Ascending aorta (tissue), 2 donors: ENCODE measurements at regions not wholly inside any gene's neighbourhood (a gene's known extent, or its start where the extent isn't known, plus 50 kb on each side); places are given as distances from the start of the nearest gene placed in this dataset.
"Not testable (repeated sequence)": the region's sequence is repeated elsewhere in the genome, so short reads cannot be mapped to it uniquely, and the experiment has no call there.

Source experiments
- DNase-seq, 2 donors: peaks; one replicate each; pipeline ENCODE4 v3.0.0-alpha.2; 2019; ENCODE audit warnings: low spot score in 2 of 2
- H3K27ac ChIP-seq, 2 donors: fragments of 200-600 bp; sonication (generic); one replicate each; pipeline ENCODE4 v1.5.1; 2016 to 2017; ENCODE audit warnings: mild to moderate bottlenecking in 1 of 2
- H3K27me3 ChIP-seq: fragments of 200-600 bp; sonication (generic); one replicate; pipeline ENCODE4 v1.5.1; 2017
- H3K36me3 ChIP-seq, 2 donors: fragments of 200-600 bp; sonication (generic); one replicate each; pipeline ENCODE4 v1.5.1; 2016
- H3K4me1 ChIP-seq, 2 donors: fragments of 200-600 bp; sonication (generic); one replicate each; pipeline ENCODE4 v1.5.1; 2016 to 2017; ENCODE audit warnings: mild to moderate bottlenecking in 1 of 2
- H3K4me3 ChIP-seq, 2 donors: fragments of 200-600 bp; sonication (generic); one replicate each; pipeline ENCODE4 v1.5.1; 2016 to 2017; ENCODE audit warnings: mild to moderate bottlenecking in 1 of 2
- H3K9me3 ChIP-seq, 2 donors: fragments of 200-600 bp; sonication (generic); one replicate each; pipeline ENCODE4 v1.5.1; 2016
- intact Hi-C: fragments of 100-400 bp; cut with DNase I; formaldehyde crosslinking; loops from one replicate; pipeline ENCODE4 v1.15.1; 2023
- TF ChIP-seq, protein P1 (sequence below), 3 experiments: fragments of 200-600 bp in 2 of 3; fragments of 450-650 bp in 1 of 3; sonication (generic) in 2 of 3; IDR thresholded peaks; one replicate each; pipeline ENCODE4 v1.5.1; 2016 to 2019; ENCODE audit warnings: antibody characterized with exemption in 3 of 3, mild to moderate bottlenecking in 1 of 3, moderate library complexity in 1 of 3

GRCh38 chr18:30684825-30685481, 357.6 kb downstream of the DSC3 start:
- Histone ChIP-seq H3K4me1 (no peaks in the 10 kb centered on the region), H3K27me3 (no peaks in the 10 kb centered on the region), H3K4me3 (no peak overlapping the region), H3K27ac (no peak overlapping the region), H3K36me3 (no peaks in the 10 kb centered on the region), H3K9me3 (no peaks in the 10 kb centered on the region)
- intact Hi-C loops: no loop called here
- DNase-seq: no peak
- TF ChIP-seq, protein P1, sequence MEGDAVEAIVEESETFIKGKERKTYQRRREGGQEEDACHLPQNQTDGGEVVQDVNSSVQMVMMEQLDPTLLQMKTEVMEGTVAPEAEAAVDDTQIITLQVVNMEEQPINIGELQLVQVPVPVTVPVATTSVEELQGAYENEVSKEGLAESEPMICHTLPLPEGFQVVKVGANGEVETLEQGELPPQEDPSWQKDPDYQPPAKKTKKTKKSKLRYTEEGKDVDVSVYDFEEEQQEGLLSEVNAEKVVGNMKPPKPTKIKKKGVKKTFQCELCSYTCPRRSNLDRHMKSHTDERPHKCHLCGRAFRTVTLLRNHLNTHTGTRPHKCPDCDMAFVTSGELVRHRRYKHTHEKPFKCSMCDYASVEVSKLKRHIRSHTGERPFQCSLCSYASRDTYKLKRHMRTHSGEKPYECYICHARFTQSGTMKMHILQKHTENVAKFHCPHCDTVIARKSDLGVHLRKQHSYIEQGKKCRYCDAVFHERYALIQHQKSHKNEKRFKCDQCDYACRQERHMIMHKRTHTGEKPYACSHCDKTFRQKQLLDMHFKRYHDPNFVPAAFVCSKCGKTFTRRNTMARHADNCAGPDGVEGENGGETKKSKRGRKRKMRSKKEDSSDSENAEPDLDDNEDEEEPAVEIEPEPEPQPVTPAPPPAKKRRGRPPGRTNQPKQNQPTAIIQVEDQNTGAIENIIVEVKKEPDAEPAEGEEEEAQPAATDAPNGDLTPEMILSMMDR (IDR thresholded peaks at IDR 0.05): no peak

DNA sequence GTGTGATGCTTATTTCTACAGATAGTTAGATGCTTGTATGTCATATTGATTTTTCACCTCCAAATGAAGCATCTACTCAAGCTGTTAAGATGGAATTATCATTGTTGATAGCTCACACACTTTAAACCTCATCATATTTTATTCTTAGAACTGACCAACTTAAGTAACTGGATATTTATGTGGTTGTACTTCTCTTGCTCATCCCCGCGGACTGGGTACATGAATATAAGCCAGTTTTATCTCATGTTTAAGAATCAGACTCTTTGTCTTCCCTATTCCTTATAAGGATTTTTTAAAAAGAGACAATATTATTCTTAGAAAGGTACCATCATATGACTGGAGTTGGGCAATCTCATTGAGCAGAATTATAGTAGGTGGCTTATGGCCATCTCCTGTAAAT, 358.7 kb downstream of the DSC3 start:
- TF ChIP-seq, protein P1 (IDR thresholded peaks at IDR 0.05): no peak
- Histone ChIP-seq H3K4me1 (no peaks in the 10 kb centered on the region), H3K27ac (no peak overlapping the region), H3K36me3 (no peaks in the 10 kb centered on the region), H3K27me3 (no peaks in the 10 kb centered on the region), H3K9me3 (no peaks in the 10 kb centered on the region), H3K4me3 (no peak overlapping the region)
- intact Hi-C loops: no loop called here
- DNase-seq: no peak

DNA sequence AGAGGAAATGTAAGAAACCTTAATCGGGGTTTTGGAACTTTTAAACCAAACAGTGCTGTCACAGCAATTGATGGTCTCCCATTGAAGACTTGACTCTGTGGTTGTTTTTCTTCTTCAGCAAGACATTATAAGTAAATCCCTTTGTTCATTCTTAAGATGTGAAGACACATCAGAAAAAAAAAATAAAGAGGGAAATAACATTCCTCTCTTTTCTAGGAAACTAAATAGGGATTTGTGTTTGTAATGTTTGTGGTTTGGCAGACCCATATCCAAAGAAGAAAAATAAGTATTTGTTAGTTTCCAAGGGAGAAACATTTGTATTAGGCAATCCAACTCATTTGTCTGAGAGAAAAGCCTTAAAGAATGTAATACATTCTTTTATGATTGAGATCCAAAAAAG, 359.9 kb downstream of the DSC3 start:
- no peak for DNase-seq
- no peaks in the 10 kb centered on the region for H3K9me3 ChIP-seq
- H3K36me3 ChIP-seq: no peaks in the 10 kb centered on the region
- no peak overlapping the region for H3K4me3 ChIP-seq
- H3K27ac ChIP-seq: no peak overlapping the region
- intact Hi-C loops: no loop called here
- TF ChIP-seq, protein P1 (IDR thresholded peaks at IDR 0.05): no peak
- no peaks in the 10 kb centered on the region for H3K4me1 ChIP-seq
- H3K27me3 ChIP-seq: no peaks in the 10 kb centered on the region

GRCh38 chr18:30679285-30679930, 363.1 kb downstream of the DSC3 start:
- H3K4me3 ChIP-seq: no peak overlapping the region
- no peaks in the 10 kb centered on the region for H3K4me1 ChIP-seq
- TF ChIP-seq, protein P1 (IDR thresholded peaks at IDR 0.05): no peak
- H3K27ac ChIP-seq: no peak overlapping the region
- DNase-seq: no peak
- H3K9me3 ChIP-seq: no peaks in the 10 kb centered on the region
- intact Hi-C loops: no loop called here
- no peaks in the 10 kb centered on the region for H3K27me3 ChIP-seq
- H3K36me3 ChIP-seq: no peaks in the 10 kb centered on the region

GRCh38 chr18:30677813-30678212, 364.7 kb downstream of the DSC3 start:
- H3K27ac ChIP-seq, intact Hi-C loops, H3K9me3 ChIP-seq, H3K4me3 ChIP-seq, DNase-seq, H3K27me3 ChIP-seq, H3K4me1 ChIP-seq, H3K36me3 ChIP-seq: not testable (repeated sequence)

DNA sequence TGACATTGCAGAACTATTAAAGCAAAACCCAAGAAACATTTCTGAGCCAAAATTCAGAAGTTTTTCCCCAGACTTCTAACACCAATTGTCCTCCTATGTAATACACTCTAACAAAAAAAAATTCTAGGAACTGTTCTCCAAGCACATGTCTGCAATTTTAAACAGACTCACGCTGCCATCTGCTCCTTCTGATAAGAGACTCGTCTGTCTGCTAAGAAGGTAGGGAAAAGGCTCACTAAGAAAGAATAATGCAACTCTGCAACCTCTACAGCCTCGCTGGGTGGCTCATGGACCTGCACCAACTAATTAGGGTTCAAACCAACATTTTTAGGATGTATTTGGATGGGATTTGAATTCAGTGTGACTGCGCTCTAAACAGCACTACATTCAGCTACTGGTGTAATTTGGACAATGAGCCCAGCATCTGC, 366.5 kb downstream of the DSC3 start:
- intact Hi-C loops: no loop called here
- Histone ChIP-seq H3K36me3 (no peaks in the 10 kb centered on the region), H3K9me3 (no peaks in the 10 kb centered on the region), H3K4me3 (no peak overlapping the region), H3K27ac (no peak overlapping the region), H3K27me3 (no peaks in the 10 kb centered on the region), H3K4me1 (no peaks in the 10 kb centered on the region)
- no peak for DNase-seq
- TF ChIP-seq, protein P1 (IDR thresholded peaks at IDR 0.05): no peak
